Upper lobe of left lung (tissue), 4 donors: ENCODE measurements at regions not wholly inside any gene's neighbourhood (a gene's known extent, or its start where the extent isn't known, plus 50 kb on each side); places are given as distances from the start of the nearest gene placed in this dataset.

Experiments used
- POLR2A ChIP-seq, 4 donors: fragments of 450-650 bp; IDR thresholded peaks; one replicate each; pipeline ENCODE4 v1.5.1; 2016 to 2017; ENCODE audit warnings: antibody characterized with exemption in 4 of 4, mild to moderate bottlenecking in 2 of 4
- POLR2AphosphoS5 ChIP-seq, 2 donors: sonication (generic); formaldehyde crosslinking; IDR thresholded peaks; one replicate each; pipeline ENCODE4 v1.5.1; 2017; ENCODE audit warnings: antibody characterized with exemption in 2 of 2
- TF ChIP-seq, protein P1 (sequence below), 6 experiments: fragments of 450-650 bp in 4 of 6; fragments of 200-600 bp in 2 of 6; sonication (generic) in 2 of 6; IDR thresholded peaks; one replicate each; pipeline ENCODE4 v1.5.1; 2016 to 2019; ENCODE audit warnings: antibody characterized with exemption in 6 of 6

- TF ChIP-seq, protein P1, sequence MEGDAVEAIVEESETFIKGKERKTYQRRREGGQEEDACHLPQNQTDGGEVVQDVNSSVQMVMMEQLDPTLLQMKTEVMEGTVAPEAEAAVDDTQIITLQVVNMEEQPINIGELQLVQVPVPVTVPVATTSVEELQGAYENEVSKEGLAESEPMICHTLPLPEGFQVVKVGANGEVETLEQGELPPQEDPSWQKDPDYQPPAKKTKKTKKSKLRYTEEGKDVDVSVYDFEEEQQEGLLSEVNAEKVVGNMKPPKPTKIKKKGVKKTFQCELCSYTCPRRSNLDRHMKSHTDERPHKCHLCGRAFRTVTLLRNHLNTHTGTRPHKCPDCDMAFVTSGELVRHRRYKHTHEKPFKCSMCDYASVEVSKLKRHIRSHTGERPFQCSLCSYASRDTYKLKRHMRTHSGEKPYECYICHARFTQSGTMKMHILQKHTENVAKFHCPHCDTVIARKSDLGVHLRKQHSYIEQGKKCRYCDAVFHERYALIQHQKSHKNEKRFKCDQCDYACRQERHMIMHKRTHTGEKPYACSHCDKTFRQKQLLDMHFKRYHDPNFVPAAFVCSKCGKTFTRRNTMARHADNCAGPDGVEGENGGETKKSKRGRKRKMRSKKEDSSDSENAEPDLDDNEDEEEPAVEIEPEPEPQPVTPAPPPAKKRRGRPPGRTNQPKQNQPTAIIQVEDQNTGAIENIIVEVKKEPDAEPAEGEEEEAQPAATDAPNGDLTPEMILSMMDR (IDR thresholded peaks at IDR 0.05) = peak in 2 of 6 experiments; percentile 7 to 29
- TF ChIP-seq POLR2AphosphoS5 (IDR thresholded peaks at IDR 0.05) (no peak), POLR2A (IDR thresholded peaks at IDR 0.05) (no peak)
Measured at GRCh38 chr2:190121971-190122370, 59.4 kb upstream of the MSTN start.
